Muscle layer of colon (tissue), 2 donors: ENCODE measurements at regions not wholly inside any gene's neighbourhood (a gene's known extent, or its start where the extent isn't known, plus 50 kb on each side); places are given as distances from the start of the nearest gene placed in this dataset.

Experiments used
- H3K27ac ChIP-seq: one replicate; pipeline ENCODE4 v1.7.0; 2013; ENCODE audit warnings: low read depth, mild to moderate bottlenecking, low read length, moderate library complexity
- H3K27me3 ChIP-seq, 2 donors: one replicate each; pipeline ENCODE4 v1.7.0; 2013; ENCODE audit warnings: low read length in 2 of 2, mild to moderate bottlenecking in 2 of 2; ENCODE audit not compliant: insufficient read depth in 2 of 2, control insufficient read depth in 1 of 2
- H3K36me3 ChIP-seq: one replicate; pipeline ENCODE4 v1.7.0; 2013; ENCODE audit warnings: mild to moderate bottlenecking, low read length; ENCODE audit not compliant: insufficient read depth
- H3K4me1 ChIP-seq: one replicate; pipeline ENCODE4 v1.7.0; 2013; ENCODE audit warnings: mild to moderate bottlenecking, low read length; ENCODE audit not compliant: insufficient read depth
- H3K4me3 ChIP-seq, 2 donors: one replicate each; pipeline ENCODE4 v1.7.0; 2013; ENCODE audit warnings: low read length in 2 of 2, low read depth in 1 of 2, mild to moderate bottlenecking in 1 of 2, moderate library complexity in 1 of 2
- H3K9ac ChIP-seq: one replicate; pipeline ENCODE4 v1.7.0; 2013; ENCODE audit warnings: low read length
- H3K9me3 ChIP-seq: one replicate; pipeline ENCODE4 v1.7.0; 2013; ENCODE audit warnings: mild to moderate bottlenecking, low read length
- donor health status: abdominal sarcoma.
- donor health status: Adenocarcinoma of cecum.

DNA sequence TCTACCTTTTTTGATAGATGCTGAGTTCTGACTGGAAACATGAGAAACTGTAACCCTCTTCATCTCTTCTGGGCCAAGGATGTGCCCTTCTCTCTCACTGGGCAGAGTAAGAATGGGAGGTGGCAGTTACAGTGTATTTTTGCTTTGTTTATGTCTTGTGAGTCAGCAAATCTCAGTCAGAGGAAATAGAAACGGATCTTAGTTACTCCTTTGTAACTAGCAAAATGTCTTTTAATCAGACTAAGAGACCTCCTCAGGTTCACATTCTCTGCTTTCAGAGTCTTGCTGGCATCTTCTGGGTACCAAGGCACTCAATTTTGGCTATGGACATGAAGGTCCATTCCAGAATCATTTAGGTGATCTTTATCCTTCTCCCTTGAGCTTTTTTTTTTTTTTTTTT, 70.9 kb downstream of the HHEX start:
- no peaks in the 10 kb centered on the region for H3K36me3 ChIP-seq
- no peak overlapping the region for H3K9ac ChIP-seq
- H3K4me3 ChIP-seq: no peak overlapping the region
- no peaks in the 10 kb centered on the region for H3K27me3 ChIP-seq
- no peaks in the 10 kb centered on the region for H3K9me3 ChIP-seq
- peak overlapping the region; percentile 67 for H3K27ac ChIP-seq
- peaks cover 34% of the 10 kb centered on the region for H3K4me1 ChIP-seq

DNA sequence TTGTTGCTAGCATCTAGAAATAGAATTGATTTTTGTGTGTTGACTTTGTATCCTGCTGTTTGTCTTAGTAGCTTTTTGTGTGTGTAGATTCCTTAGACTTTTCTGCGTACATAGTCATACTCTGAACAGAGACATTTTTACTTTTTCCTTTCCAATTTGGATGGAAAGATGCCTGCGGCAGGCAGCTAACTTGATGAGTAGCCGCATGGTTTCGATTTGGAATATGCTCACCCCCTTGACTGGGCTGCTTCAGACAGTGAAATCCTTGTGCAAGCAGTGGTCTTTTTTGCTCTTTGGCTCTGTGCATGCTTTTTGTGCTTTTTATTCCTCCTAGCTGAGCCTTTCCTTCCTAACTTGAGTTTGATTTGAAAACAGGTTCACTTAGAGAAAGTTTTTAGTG, 71.8 kb downstream of the HHEX start:
- Histone ChIP-seq H3K4me1 (peaks cover 31% of the 10 kb centered on the region), H3K27me3 (no peaks in the 10 kb centered on the region), H3K36me3 (no peaks in the 10 kb centered on the region), H3K9me3 (no peaks in the 10 kb centered on the region), H3K9ac (no peak overlapping the region), H3K4me3 (no peak overlapping the region), H3K27ac (no peak overlapping the region)

DNA sequence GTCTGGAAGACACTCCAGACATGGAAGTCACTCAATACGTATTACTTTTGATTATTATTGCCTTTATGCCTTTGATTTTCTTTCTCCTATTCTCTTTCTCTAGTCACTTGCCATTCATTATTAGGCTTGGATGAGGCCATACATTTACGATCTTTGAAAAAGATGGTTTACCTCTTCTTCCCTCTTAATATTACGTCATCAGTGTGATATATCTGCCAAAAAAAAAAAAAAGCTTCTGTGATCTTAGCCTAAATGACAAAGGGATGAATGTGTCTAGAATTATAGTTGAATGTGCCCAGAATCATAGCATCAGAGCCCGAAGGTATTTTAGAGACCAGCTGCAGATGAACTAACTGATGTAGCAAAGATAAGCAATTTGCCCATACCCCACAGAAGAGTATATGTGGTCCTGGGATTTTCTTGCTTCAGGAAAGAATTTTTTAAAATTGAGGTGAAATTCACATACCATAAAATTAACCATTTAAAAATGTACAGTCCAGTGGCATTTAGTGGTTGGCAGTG, 73.9 kb downstream of the HHEX start:
- peaks cover 14% of the 10 kb centered on the region for H3K4me1 ChIP-seq
- H3K27me3 ChIP-seq: no peaks in the 10 kb centered on the region
- no peak overlapping the region for H3K27ac ChIP-seq

DNA sequence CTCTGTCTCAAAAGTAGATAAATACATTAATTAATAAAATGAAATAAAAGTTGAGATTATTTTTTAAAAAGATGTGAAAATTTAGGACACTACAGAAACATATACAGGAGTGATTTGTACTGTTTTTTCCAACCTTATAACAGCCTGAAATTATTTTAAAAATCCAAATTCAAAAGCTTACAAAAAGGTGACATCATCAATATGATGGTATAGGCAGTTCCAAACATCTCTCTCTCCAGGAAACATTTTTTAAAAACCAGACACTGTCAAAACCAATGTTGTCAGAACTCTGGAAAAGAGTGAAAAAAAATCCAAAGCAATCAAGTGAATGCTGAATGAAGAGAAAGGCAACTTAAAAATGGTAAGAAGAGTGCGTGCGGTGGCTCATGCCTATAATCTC, 76.7 kb downstream of the HHEX start:
- peaks cover 4% of the 10 kb centered on the region for H3K9me3 ChIP-seq
- H3K9ac ChIP-seq: no peak overlapping the region
- H3K36me3 ChIP-seq: no peaks in the 10 kb centered on the region
- peaks cover 6% of the 10 kb centered on the region for H3K4me1 ChIP-seq
- H3K4me3 ChIP-seq: no peak overlapping the region
- H3K27ac ChIP-seq: no peak overlapping the region
- no peaks in the 10 kb centered on the region for H3K27me3 ChIP-seq

More for the DNA sequence above, 73.9 kb downstream of the HHEX start:
- Histone ChIP-seq H3K4me3 (no peak overlapping the region), H3K9me3 (peaks cover 4% of the 10 kb centered on the region), H3K9ac (no peak overlapping the region), H3K36me3 (no peaks in the 10 kb centered on the region)

DNA sequence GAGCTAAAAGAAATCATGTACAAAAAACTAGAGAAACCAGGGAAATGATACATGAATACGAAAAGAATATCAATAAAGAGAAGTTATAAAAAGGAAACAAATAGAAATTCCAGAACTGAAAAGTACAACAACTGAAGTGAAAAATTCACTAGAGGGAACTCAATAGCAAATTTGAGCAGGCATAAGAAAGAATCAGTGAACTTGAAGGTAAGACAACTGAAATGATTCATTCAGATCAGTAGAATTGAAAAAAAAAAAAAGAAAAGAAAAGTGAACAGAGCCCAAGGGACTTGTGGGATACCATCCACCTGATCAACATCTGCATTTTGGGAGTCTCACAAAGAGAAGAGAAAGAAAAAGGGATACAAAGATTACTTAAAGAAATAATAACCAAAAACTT, 78.3 kb downstream of the HHEX start:
- Histone ChIP-seq H3K27ac (no peak overlapping the region), H3K9me3 (peaks cover 4% of the 10 kb centered on the region), H3K4me1 (no peaks in the 10 kb centered on the region), H3K4me3 (no peak overlapping the region), H3K36me3 (no peaks in the 10 kb centered on the region), H3K9ac (no peak overlapping the region), H3K27me3 (no peaks in the 10 kb centered on the region)

DNA sequence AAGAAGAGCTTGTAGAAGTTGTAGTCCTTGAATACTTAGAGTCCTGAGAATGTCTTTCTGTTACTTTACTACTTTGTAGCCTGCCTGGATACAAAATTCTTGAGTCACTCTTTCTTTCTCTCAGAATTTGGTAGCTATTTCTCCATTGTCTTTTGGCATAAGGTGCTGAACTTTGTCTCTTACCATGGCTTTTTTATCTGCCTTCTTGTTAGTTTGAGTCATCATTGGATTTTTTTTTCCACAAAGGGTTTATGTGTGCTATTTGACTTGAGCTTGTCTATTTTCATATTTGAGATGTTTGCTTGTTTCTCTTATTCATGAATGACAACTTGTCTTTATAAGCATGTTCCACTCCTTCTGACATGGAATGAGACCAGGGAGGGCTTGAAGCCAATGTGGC, 74.5 kb upstream of the EXOC6 start:
- no peaks in the 10 kb centered on the region for H3K27me3 ChIP-seq
- no peak overlapping the region for H3K4me3 ChIP-seq
- H3K27ac ChIP-seq: no peak overlapping the region
- H3K9me3 ChIP-seq: peaks cover 3% of the 10 kb centered on the region
- H3K36me3 ChIP-seq: no peaks in the 10 kb centered on the region
- no peak overlapping the region for H3K9ac ChIP-seq
- no peaks in the 10 kb centered on the region for H3K4me1 ChIP-seq

DNA sequence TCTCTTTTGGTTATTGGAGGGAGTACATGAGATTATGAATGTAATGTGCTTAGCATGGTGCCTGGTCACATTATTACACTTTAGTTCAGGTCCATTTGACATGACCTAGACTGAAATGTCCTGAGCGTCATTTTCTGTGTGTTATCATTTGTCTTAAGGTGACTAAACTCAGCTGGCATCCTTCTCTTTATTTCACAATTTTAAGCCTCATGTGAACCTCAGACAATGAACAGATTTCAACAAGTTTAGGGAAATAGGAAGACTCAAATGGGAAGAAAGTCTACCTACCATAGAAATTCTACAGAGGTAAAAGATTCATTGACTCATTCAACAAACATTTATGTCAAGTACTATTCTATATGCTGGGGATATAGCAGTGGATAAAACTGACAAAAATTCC, 70.2 kb upstream of the EXOC6 start:
- H3K4me3 ChIP-seq: no peak overlapping the region
- H3K4me1 ChIP-seq: no peaks in the 10 kb centered on the region
- H3K9ac ChIP-seq: no peak overlapping the region
- H3K27ac ChIP-seq: no peak overlapping the region
- peaks cover 3% of the 10 kb centered on the region for H3K9me3 ChIP-seq
- H3K36me3 ChIP-seq: no peaks in the 10 kb centered on the region
- no peaks in the 10 kb centered on the region for H3K27me3 ChIP-seq

DNA sequence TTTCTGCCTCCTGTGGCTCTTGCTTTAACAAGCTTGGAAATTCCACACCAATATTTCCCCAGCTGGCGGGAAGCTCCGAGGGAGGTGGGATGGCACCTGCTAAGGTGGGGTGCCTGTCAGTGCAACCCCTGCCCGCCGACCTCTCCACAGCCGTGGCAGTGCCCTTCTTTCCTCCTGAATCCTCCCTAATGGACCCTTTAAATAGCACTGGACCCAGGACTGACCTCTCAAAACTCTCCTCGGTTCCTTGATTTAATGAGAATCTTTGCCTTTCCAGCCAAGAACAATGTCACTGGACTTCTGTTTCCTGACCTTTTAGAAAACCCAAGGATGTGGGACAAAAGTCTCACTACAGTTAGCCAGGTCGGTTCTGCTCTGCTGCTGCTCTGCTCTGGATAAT, 63.2 kb upstream of the EXOC6 start:
- Histone ChIP-seq H3K27ac (no peak overlapping the region), H3K27me3 (no peaks in the 10 kb centered on the region), H3K36me3 (no peaks in the 10 kb centered on the region), H3K9me3 (no peaks in the 10 kb centered on the region), H3K4me1 (no peaks in the 10 kb centered on the region), H3K4me3 (no peak overlapping the region), H3K9ac (no peak overlapping the region)

DNA sequence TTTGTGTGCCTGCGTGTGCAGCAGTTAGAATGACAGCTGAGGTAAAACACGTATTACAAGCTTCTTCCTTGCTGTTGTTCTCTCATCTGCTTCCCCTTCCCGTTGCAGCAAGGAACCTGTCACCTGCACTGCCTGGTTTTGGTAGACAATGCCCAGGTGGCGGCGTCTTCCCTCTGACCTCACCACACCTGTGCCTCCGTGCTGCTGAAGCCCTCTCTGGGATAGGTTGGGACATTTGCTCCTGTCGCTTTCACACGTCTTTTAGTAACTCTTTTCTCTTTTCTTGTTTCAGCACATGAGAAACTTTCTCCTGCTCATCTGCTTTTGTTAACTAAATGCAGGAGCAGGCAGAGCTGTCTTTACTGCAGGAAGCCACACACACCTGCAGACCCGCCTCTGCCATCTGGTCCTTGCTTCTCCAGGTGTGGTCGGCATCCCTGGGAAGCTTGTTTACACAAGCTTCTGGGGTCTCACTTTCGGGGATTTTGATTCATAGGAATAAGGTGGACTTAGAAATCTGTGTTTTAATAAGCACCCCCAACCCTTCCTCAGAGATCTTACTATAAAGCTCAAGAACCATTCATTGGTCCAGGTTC, 60.7 kb upstream of the EXOC6 start:
- H3K27ac ChIP-seq: no peak overlapping the region
- no peaks in the 10 kb centered on the region for H3K4me1 ChIP-seq
- no peak overlapping the region for H3K4me3 ChIP-seq
- H3K27me3 ChIP-seq: no peaks in the 10 kb centered on the region
- no peaks in the 10 kb centered on the region for H3K9me3 ChIP-seq
- H3K36me3 ChIP-seq: no peaks in the 10 kb centered on the region
- no peak overlapping the region for H3K9ac ChIP-seq

DNA sequence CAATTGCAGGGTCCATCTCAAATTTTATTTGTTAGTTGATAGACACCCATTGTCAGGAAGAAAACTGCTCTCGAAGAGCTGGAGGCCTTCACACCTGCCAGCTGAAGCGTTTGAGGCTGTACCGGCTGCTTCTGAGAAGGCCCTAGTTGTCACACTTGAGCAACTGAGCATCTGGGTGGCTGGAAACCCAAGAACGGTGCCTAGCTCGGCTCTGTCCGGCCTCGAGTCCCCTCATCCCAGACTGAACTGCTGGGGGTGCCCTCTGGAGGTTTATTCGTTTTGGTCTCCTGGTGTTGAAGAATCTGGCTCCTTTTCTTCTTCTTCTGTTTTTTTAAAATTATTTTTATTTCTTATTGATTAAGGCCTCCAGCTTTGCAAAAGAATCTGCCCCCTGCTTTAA, 59.3 kb upstream of the EXOC6 start:
- Histone ChIP-seq H3K27ac (no peak overlapping the region), H3K9me3 (no peaks in the 10 kb centered on the region), H3K36me3 (no peaks in the 10 kb centered on the region), H3K27me3 (no peaks in the 10 kb centered on the region), H3K4me1 (no peaks in the 10 kb centered on the region), H3K9ac (no peak overlapping the region), H3K4me3 (no peak overlapping the region)

DNA sequence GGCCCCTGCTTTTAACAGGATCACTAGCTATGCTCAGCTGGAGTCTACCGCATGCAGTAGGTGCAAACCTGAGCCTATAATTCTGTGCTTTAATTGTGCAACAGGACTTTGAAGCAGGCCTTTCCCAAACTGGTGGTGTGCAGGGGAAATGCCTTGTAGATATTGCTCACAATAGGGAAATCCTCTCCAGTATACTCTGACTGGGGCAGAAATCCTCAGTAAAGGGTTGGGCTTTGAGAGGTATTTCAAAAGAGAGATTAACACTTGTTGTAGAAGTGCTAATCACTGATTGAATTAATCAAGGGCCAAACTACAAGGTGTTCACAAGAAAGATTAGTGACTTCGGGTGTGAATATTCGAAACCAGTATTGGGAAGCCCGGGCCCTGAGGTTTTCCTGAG, 58.5 kb upstream of the EXOC6 start:
- H3K9me3 ChIP-seq: no peaks in the 10 kb centered on the region

DNA sequence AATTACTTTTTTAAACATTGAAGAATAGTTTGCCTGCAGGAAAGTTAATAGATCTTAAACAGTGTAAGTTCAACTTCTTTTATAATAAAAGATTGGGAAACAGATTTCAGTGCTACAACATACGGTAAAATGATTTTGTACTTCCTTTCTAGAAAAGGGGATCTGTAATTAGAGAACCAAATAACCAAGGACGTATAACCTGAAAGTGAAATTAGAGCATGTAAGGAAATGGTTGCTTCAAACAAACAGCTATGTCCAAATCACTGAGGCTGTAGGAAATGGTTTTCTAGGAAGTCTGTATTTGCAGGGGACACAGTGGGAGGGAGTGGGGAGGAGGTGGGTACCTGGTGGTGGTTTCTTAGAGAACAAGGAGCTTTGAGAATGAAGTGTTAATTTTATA, 57.9 kb upstream of the EXOC6 start:
- H3K9ac ChIP-seq: no peak overlapping the region
- H3K4me3 ChIP-seq: no peak overlapping the region
- H3K9me3 ChIP-seq: no peaks in the 10 kb centered on the region
- no peaks in the 10 kb centered on the region for H3K4me1 ChIP-seq
- no peaks in the 10 kb centered on the region for H3K27me3 ChIP-seq
- no peak overlapping the region for H3K27ac ChIP-seq
- no peaks in the 10 kb centered on the region for H3K36me3 ChIP-seq

More for the DNA sequence above, 58.5 kb upstream of the EXOC6 start:
- Histone ChIP-seq H3K4me3 (no peak overlapping the region), H3K36me3 (no peaks in the 10 kb centered on the region), H3K4me1 (no peaks in the 10 kb centered on the region), H3K9ac (no peak overlapping the region), H3K27me3 (no peaks in the 10 kb centered on the region), H3K27ac (no peak overlapping the region)
